Stimulated activated CD8-positive, alpha-beta memory T cell treated with anti-CD3 and anti-CD28 coated beads, Interleukin-12 subunit alpha, Interleukin-12 subunit beta, amount 100 ng/mL, for 1 hour (primary cell): ENCODE measurements at regions not wholly inside any gene's neighbourhood (a gene's known extent, or its start where the extent isn't known, plus 50 kb on each side); places are given as distances from the start of the nearest gene placed in this dataset.
"Not testable (repeated sequence)": the region's sequence is repeated elsewhere in the genome, so short reads cannot be mapped to it uniquely, and the experiment has no call there.

Source experiments
- DNase-seq: peaks from one replicate; pipeline ENCODE4 v3.0.0-alpha.2; 2020; ENCODE audit warnings: low read depth

GRCh38 chr4:12692815-12693214 is 791.3 kb downstream of the RAB28 start:
- DNase-seq: no peak

- DNase-seq: no peak
These were observed 793.0 kb downstream of the RAB28 start for GRCh38 chr4:12691168-12691567.

GRCh38 chr4:12689457-12689856 is 794.7 kb downstream of the RAB28 start:
- no peak for DNase-seq

- no peak for DNase-seq
These were observed 804.9 kb downstream of the RAB28 start for GRCh38 chr4:12679217-12679616.

GRCh38 chr4:12674184-12674583 is 810.0 kb downstream of the RAB28 start:
- no peak for DNase-seq

GRCh38 chr4:12672303-12672702 is 811.8 kb downstream of the RAB28 start:
- no peak for DNase-seq

- DNase-seq: no peak
These were observed 826.0 kb downstream of the RAB28 start for GRCh38 chr4:12658146-12658545.

GRCh38 chr4:12651876-12652275 is 832.3 kb downstream of the RAB28 start:
- no peak for DNase-seq

- DNase-seq: no peak
These were observed 838.4 kb downstream of the RAB28 start for GRCh38 chr4:12645732-12646131.

GRCh38 chr4:12644261-12644660 is 839.9 kb downstream of the RAB28 start:
- DNase-seq: no peak

GRCh38 chr4:12636191-12636590 is 847.9 kb downstream of the RAB28 start:
- no peak for DNase-seq

- no peak for DNase-seq
These were observed 848.5 kb downstream of the RAB28 start for GRCh38 chr4:12635629-12636028.

- peak; percentile 54 for DNase-seq
These were observed 851.0 kb downstream of the RAB28 start for GRCh38 chr4:12633053-12633651.

GRCh38 chr4:12615822-12616221 is 868.3 kb downstream of the RAB28 start:
- no peak for DNase-seq

- DNase-seq: no peak
These were observed 871.3 kb downstream of the RAB28 start for GRCh38 chr4:12612876-12613275.

GRCh38 chr4:12609212-12609875 is 874.8 kb downstream of the RAB28 start:
- DNase-seq: not testable (repeated sequence)

- no peak for DNase-seq
These were observed 888.2 kb downstream of the RAB28 start for GRCh38 chr4:12595986-12596385.

GRCh38 chr4:12595489-12595888 is 888.7 kb downstream of the RAB28 start:
- DNase-seq: no peak

GRCh38 chr4:12588582-12588981 is 895.6 kb downstream of the RAB28 start:
- DNase-seq: no peak

GRCh38 chr4:12586242-12587006 is 897.7 kb downstream of the RAB28 start:
- no peak for DNase-seq

- no peak for DNase-seq
These were observed 899.8 kb downstream of the RAB28 start for GRCh38 chr4:12584116-12584875.

- no peak for DNase-seq
These were observed 900.9 kb downstream of the RAB28 start for GRCh38 chr4:12583275-12583674.

- no peak for DNase-seq
These were observed 903.4 kb downstream of the RAB28 start for GRCh38 chr4:12580787-12581186.
